H9 (cell line): ENCODE measurements at regions not wholly inside any gene's neighbourhood (a gene's known extent, or its start where the extent isn't known, plus 50 kb on each side); places are given as distances from the start of the nearest gene placed in this dataset.

Experiments used
- DNase-seq: peaks from one replicate; pipeline ENCODE4 v3.0.0-alpha.2; 2017
- H2AFZ ChIP-seq: one replicate; pipeline ENCODE4 v1.6.1; 2013; ENCODE audit warnings: mild to moderate bottlenecking, low read length, control low read depth, moderate library complexity
- H2AK5ac ChIP-seq: 2 replicates; pipeline ENCODE4 v1.6.1; 2013; ENCODE audit warnings: low read length, control low read depth, mixed read lengths; ENCODE audit not compliant: insufficient read length
- H2BK120ac ChIP-seq: one replicate; pipeline ENCODE4 v1.6.1; 2013; ENCODE audit warnings: low read depth, mild to moderate bottlenecking, low read length, control low read depth, inconsistent platforms; ENCODE audit not compliant: poor library complexity, severe bottlenecking
- H2BK12ac ChIP-seq: 2 replicates; pipeline ENCODE4 v1.6.1; 2013; ENCODE audit warnings: low read length, control low read depth, mixed read lengths, low read depth; ENCODE audit not compliant: insufficient read length
- H2BK15ac ChIP-seq: 2 replicates; pipeline ENCODE4 v1.6.1; 2013; ENCODE audit warnings: low read depth, low read length, control low read depth
- H2BK20ac ChIP-seq: one replicate; pipeline ENCODE4 v1.6.1; 2013; ENCODE audit warnings: low read depth, mild to moderate bottlenecking, low read length, control low read depth, inconsistent platforms; ENCODE audit not compliant: poor library complexity, severe bottlenecking
- H2BK5ac ChIP-seq: 2 replicates; pipeline ENCODE4 v1.6.1; 2013; ENCODE audit warnings: low read length, control low read depth, mixed read lengths; ENCODE audit not compliant: insufficient read length
- H3K14ac ChIP-seq: 2 replicates; pipeline ENCODE4 v1.6.1; 2013; ENCODE audit warnings: low read length, control low read depth; ENCODE audit not compliant: insufficient read depth
- H3K18ac ChIP-seq: 2 replicates; pipeline ENCODE4 v1.6.1; 2013; ENCODE audit warnings: low read depth, mild to moderate bottlenecking, mixed read lengths, low read length, control low read depth; ENCODE audit not compliant: insufficient read length
- H3K23ac ChIP-seq: 2 replicates; pipeline ENCODE4 v1.6.1; 2013; ENCODE audit warnings: low read length, control low read depth, mixed read lengths, low read depth; ENCODE audit not compliant: insufficient read length
- H3K23me2 ChIP-seq: 2 replicates; pipeline ENCODE4 v1.6.1; 2013; ENCODE audit warnings: low read depth, mild to moderate bottlenecking, mixed read lengths, low read length, control low read depth; ENCODE audit not compliant: insufficient read length, poor library complexity, severe bottlenecking
- H3K27ac ChIP-seq: 2 replicates; pipeline ENCODE4 v1.5.1; 2013; ENCODE audit warnings: low read length, control low read depth, mixed read lengths, low read depth; ENCODE audit not compliant: insufficient read length
- H3K27me3 ChIP-seq: 2 replicates; pipeline ENCODE4 v1.6.1; 2013; ENCODE audit warnings: low read length, control low read depth, inconsistent platforms; ENCODE audit not compliant: insufficient read depth
- H3K4ac ChIP-seq: 2 replicates; pipeline ENCODE4 v1.6.1; 2013; ENCODE audit warnings: low read depth, mild to moderate bottlenecking, control low read depth, inconsistent platforms, low read length, moderate library complexity
- H3K4me1 ChIP-seq: 2 replicates; pipeline ENCODE4 v1.6.1; 2013; ENCODE audit warnings: low read length, control low read depth, inconsistent platforms; ENCODE audit not compliant: insufficient read depth
- H3K4me2 ChIP-seq: 2 replicates; pipeline ENCODE4 v1.6.1; 2013; ENCODE audit warnings: low read length, control low read depth, mixed read lengths; ENCODE audit not compliant: insufficient read length, insufficient read depth
- H3K56ac ChIP-seq: 2 replicates; pipeline ENCODE4 v1.6.1; 2013; ENCODE audit warnings: low read depth, mild to moderate bottlenecking, mixed read lengths, low read length, control low read depth; ENCODE audit not compliant: insufficient read length
- H3K79me1 ChIP-seq: 2 replicates; pipeline ENCODE4 v1.6.1; 2013; ENCODE audit warnings: low read depth, mild to moderate bottlenecking, moderate library complexity, low read length, control low read depth, inconsistent platforms; ENCODE audit not compliant: insufficient read depth, poor library complexity, severe bottlenecking
- H3K79me2 ChIP-seq: 2 replicates; pipeline ENCODE4 v1.6.1; 2013; ENCODE audit warnings: low read length, control low read depth, inconsistent platforms; ENCODE audit not compliant: insufficient read depth
- H3K9ac ChIP-seq: 2 replicates; pipeline ENCODE4 v1.6.1; 2013; ENCODE audit warnings: low read length, control low read depth, mixed read lengths; ENCODE audit not compliant: insufficient read length; ENCODE audit errors: extremely low read depth
- H3K9me3 ChIP-seq: one replicate; pipeline ENCODE4 v1.6.1; 2013; ENCODE audit warnings: low read depth, low read length, inconsistent platforms; ENCODE audit not compliant: control insufficient read depth
- H3T11ph ChIP-seq: one replicate; pipeline ENCODE4 v1.6.1; 2013; ENCODE audit warnings: mild to moderate bottlenecking, low read length, control low read depth, inconsistent platforms
- H4K20me1 ChIP-seq: one replicate; pipeline ENCODE4 v1.6.1; 2013; ENCODE audit not compliant: control insufficient read depth, insufficient read length, insufficient read depth
- H4K5ac ChIP-seq: 2 replicates; pipeline ENCODE4 v1.6.1; 2013; ENCODE audit warnings: low read depth, mild to moderate bottlenecking, mixed read lengths, low read length, control low read depth; ENCODE audit not compliant: insufficient read length
- H4K8ac ChIP-seq: replicated peaks from 2 replicates; pipeline ENCODE4 v1.6.1; 2013; ENCODE audit warnings: low read length, control low read depth, mixed read lengths, low read depth; ENCODE audit not compliant: insufficient read length
- H4K91ac ChIP-seq: 2 replicates; pipeline ENCODE4 v1.6.1; 2013; ENCODE audit warnings: low read depth, mild to moderate bottlenecking, moderate library complexity, mixed read lengths, low read length, control low read depth; ENCODE audit not compliant: insufficient read length
- H3K27ac Mint-ChIP-seq, 3 experiments: 2 replicates in 2 of 3; 3 replicates in 1 of 3; pipeline ENCODE4 v1.8.0; 2020 to 2021; ENCODE audit warnings: mixed read lengths in 3 of 3, mild to moderate bottlenecking in 1 of 3, moderate library complexity in 1 of 3
- H3K27me3 Mint-ChIP-seq: 2 replicates; pipeline ENCODE4 v1.8.0; 2021; ENCODE audit warnings: low read depth, mild to moderate bottlenecking, moderate library complexity, mixed read lengths
- H3K36me3 Mint-ChIP-seq, 3 experiments: 2 replicates in 2 of 3; 3 replicates in 1 of 3; pipeline ENCODE4 v1.8.0; 2020 to 2021; ENCODE audit warnings: low read depth in 3 of 3, mixed read lengths in 3 of 3; ENCODE audit not compliant: insufficient read depth in 1 of 3
- H3K4me1 Mint-ChIP-seq, 2 experiments: 2 replicates each; pipeline ENCODE4 v1.8.0; 2020; ENCODE audit warnings: mixed read lengths in 2 of 2
- H3K4me3 Mint-ChIP-seq, 2 experiments: 2 replicates in 1 of 2; 3 replicates in 1 of 2; pipeline ENCODE4 v1.8.0; 2020 to 2021; ENCODE audit warnings: mild to moderate bottlenecking in 2 of 2, mixed read lengths in 2 of 2, moderate library complexity in 1 of 2
- H3K9me3 Mint-ChIP-seq, 2 experiments: 2 replicates in 1 of 2; 3 replicates in 1 of 2; pipeline ENCODE4 v1.8.0; 2020; ENCODE audit warnings: mild to moderate bottlenecking in 2 of 2, mixed read lengths in 2 of 2, moderate library complexity in 1 of 2
- CTCF ChIP-seq: fragments of 200-600 bp; sonication (generic); conservative IDR thresholded peaks from 3 replicates; pipeline ENCODE4 v1.8.0; 2021; ENCODE audit warnings: antibody characterized with exemption, mild to moderate bottlenecking
- WGBS: extraction: QIAGEN DNeasy Blood & Tissue Kit; methylation state at CpG from one replicate; pipeline ENCODE4 v1.1.7; 2013; ENCODE audit warnings: missing lambda C conversion rate, low lambda C conversion rate, mixed read lengths; ENCODE audit not compliant: insufficient read length; ENCODE audit errors: extremely low coverage; 5-methylcytosine and 5-hydroxymethylcytosine counted together

GRCh38 chr5:158082696-158083287 lies 223.8 kb upstream of the CLINT1 start:
- Histone ChIP-seq H3K4me2 (no peak overlapping the region), H3K4me1 (peaks cover 2% of the 10 kb centered on the region; the same call in 1 of the 2 replicates), H4K20me1 (no peaks in the 10 kb centered on the region), H3K9ac (no peak overlapping the region), H3K14ac (no peak overlapping the region), H3K23ac (no peak overlapping the region), H2BK20ac (no peak overlapping the region), H3K27me3 (no peaks in the 10 kb centered on the region), H2BK12ac (no peak overlapping the region), H3K27ac (no peak overlapping the region), H3K18ac (no peak overlapping the region), H2BK5ac (no peak overlapping the region), H2AK5ac (no peak overlapping the region), H3T11ph (no peak overlapping the region), H4K5ac (no peak overlapping the region), H3K79me2 (no peaks in the 10 kb centered on the region), H2AFZ (no peak overlapping the region), H4K8ac (no peak overlapping the region), H3K9me3 (no peaks in the 10 kb centered on the region), H2BK120ac (no peak overlapping the region), H3K56ac (no peak overlapping the region), H4K91ac (no peak overlapping the region), H2BK15ac (no peak overlapping the region), H3K4ac (no peak overlapping the region), H3K23me2 (no peaks in the 10 kb centered on the region), H3K79me1 (no peaks in the 10 kb centered on the region)
- Mint-ChIP-seq H3K4me3 (no peak overlapping the region), H3K27me3 (peaks cover 9% of the 10 kb centered on the region; the same call in 1 of the 2 replicates), H3K36me3 (no peaks in the 10 kb centered on the region), H3K4me1 (peaks cover 9 to 16% of the 10 kb centered on the region in 2 experiments), H3K27ac (no peak overlapping the region), H3K9me3 (no peaks in the 10 kb centered on the region; a peak in 1 of 5 replicates)
- TF ChIP-seq CTCF, result no peak
- no CpG with 5 or more reads among the region's 2 CpGs for WGBS
- DNase-seq, result no peak
